ENCODE measurements at regions not wholly inside any gene's neighbourhood (a gene's known extent, or its start where the extent isn't known, plus 50 kb on each side); places are given as distances from the start of the nearest gene placed in this dataset.

- no peak for TF ChIP-seq YY1 (IDR thresholded peaks at IDR 0.05; ENCODE audit: low read depth, low read length)
Measured at GRCh38 chr3:105274536-105274935, 92.2 kb upstream of the ALCAM start (continued).

GRCh38 chr3:105274958-105275357 lies 91.8 kb upstream of the ALCAM start:
- Histone ChIP-seq H3K4ac (replicated peaks; ENCODE audit: insufficient read length, low read depth, low read length) (no peak overlapping the region), H2AFZ (ENCODE audit: low read length) (peak overlapping the region; percentile 90; the same call in 1 of the 2 replicates)

More at GRCh38 chr3:105274958-105275357, 91.8 kb upstream of the ALCAM start:
- Histone ChIP-seq H3K4me2 (ENCODE audit: insufficient read depth in 1 of 2, low read depth in 2 of 2, low read length in 2 of 2) (no peak overlapping the region), H3K23ac (ENCODE audit: insufficient read length) (no peak overlapping the region), H4K91ac (replicated peaks; ENCODE audit: insufficient read length, low read length) (no peak overlapping the region), H2BK5ac (ENCODE audit: low read depth, low read length) (no peak overlapping the region), H3K4me1 (replicated peaks in 1 of 4; ENCODE audit: control insufficient read depth in 3 of 4, insufficient read depth in 4 of 4, low read length in 3 of 4) (no peaks in the 10 kb centered on the region), H3K18ac (ENCODE audit: extremely low read depth, low read length) (no peak overlapping the region), H3K27me3 (replicated peaks in 1 of 4; ENCODE audit: control insufficient read depth in 3 of 4, extremely low read depth in 1 of 4, insufficient read depth in 3 of 4, low read length in 3 of 4) (no peaks in the 10 kb centered on the region), H3K56ac (replicated peaks; ENCODE audit: insufficient read length, low read depth, low read length) (no peak overlapping the region), H2BK120ac (replicated peaks; ENCODE audit: low read depth, low read length) (no peak overlapping the region), H3K27ac (ENCODE audit: low read depth, low read length) (no peak overlapping the region), H4K20me1 (replicated peaks in 1 of 2; ENCODE audit: control insufficient read depth in 1 of 2, insufficient read depth in 2 of 2, low read length in 2 of 2) (no peaks in the 10 kb centered on the region), H3K9me3 (ENCODE audit: insufficient read depth in 2 of 2, low read depth in 1 of 2, low read length in 1 of 2) (no peaks in the 10 kb centered on the region), H3K4me3 (ENCODE audit: extremely low read depth in 1 of 4, insufficient read depth in 2 of 4, low read depth in 3 of 4, low read length in 4 of 4) (no peak overlapping the region), H3K36me3 (ENCODE audit: control insufficient read depth in 2 of 4, insufficient read depth in 4 of 4, low read length in 3 of 4) (no peaks in the 10 kb centered on the region), H3K14ac (ENCODE audit: insufficient read length) (no peak overlapping the region), H2BK20ac (ENCODE audit: low read length) (no peak overlapping the region), H3K23me2 (ENCODE audit: low read depth, low read length) (no peaks in the 10 kb centered on the region; the same call in 1 of the 2 replicates), H2BK15ac (ENCODE audit: low read length) (no peak overlapping the region), H2AK5ac (ENCODE audit: low read depth, low read length) (no peak overlapping the region), H3K9ac (replicated peaks in 1 of 4; ENCODE audit: extremely low read depth in 1 of 4, low read depth in 3 of 4, low read length in 3 of 4) (no peak overlapping the region), H3K79me2 (ENCODE audit: control insufficient read depth in 1 of 2, insufficient read depth in 2 of 2, low read length in 2 of 2) (no peaks in the 10 kb centered on the region), H3K79me1 (ENCODE audit: low read depth, low read length) (no peaks in the 10 kb centered on the region), H4K8ac (ENCODE audit: extremely low read depth, insufficient read depth, low read length) (no peak overlapping the region), H2BK12ac (ENCODE audit: low read depth, low read length) (no peak overlapping the region), H4K5ac (ENCODE audit: insufficient read length, low read depth, low read length) (no peak overlapping the region)
- FAIRE-seq (no peak), DNase-seq (ENCODE audit: low read depth in 1 of 2, low spot score in 2 of 2) (no peak)
- TF ChIP-seq TEAD4 (IDR thresholded peaks at IDR 0.05; ENCODE audit: low read depth, low read length) (no peak), CEBPB (IDR thresholded peaks at IDR 0.05; ENCODE audit: low read depth, low read length) (no peak), RBBP5 (IDR thresholded peaks at IDR 0.05; ENCODE audit: borderline replicate concordance, low read depth, low read length) (no peak)
- ChIA-PET POLR2A (ENCODE audit: partially characterized antibody) (no interaction called here), CTCF (ENCODE audit: partially characterized antibody) (no interaction called here)
